Stimulated activated CD8-positive, alpha-beta memory T cell treated with anti-CD3 and anti-CD28 coated beads, Interleukin-4, amount 100 ng/mL, for 24 hours (primary cell): ENCODE measurements at regions not wholly inside any gene's neighbourhood (a gene's known extent, or its start where the extent isn't known, plus 50 kb on each side); places are given as distances from the start of the nearest gene placed in this dataset.

ENCODE experiments used
- DNase-seq: peaks from one replicate; pipeline ENCODE4 v3.0.0-alpha.2; 2020; ENCODE audit warnings: low read depth

DNA sequence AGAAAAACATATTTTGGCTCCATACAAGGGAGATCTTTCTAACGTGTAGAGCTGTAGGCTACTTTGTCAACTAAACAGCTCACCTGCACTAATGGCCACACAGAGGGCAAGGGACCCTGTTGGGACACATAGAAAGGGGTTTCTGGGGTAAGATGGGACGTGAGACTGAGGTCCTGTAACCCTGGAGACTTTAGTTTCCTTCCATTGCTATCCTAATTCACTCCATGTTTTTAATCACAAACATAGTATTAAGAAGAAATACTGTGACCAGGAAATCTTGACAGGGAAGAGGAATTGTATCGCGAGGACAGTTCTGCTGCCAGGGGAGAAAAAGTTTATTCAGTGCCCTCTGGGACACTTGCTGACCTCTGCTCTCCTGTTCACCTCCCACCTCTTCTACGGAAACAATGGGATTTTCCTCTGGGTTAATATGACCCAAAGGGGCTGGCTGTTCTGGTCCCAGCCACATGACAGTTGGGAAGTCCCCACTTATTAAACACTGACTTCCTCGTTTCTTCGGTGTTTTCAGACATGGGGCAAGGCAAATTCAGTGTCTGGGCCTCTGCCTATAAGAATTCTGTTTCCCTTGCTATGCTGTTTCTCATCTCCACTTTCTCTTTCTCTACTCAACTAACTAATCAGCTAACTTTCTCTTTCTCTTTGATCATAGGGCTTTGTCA is 106.9 kb upstream of the SEMA6A start:
- DNase-seq = no peak

DNA sequence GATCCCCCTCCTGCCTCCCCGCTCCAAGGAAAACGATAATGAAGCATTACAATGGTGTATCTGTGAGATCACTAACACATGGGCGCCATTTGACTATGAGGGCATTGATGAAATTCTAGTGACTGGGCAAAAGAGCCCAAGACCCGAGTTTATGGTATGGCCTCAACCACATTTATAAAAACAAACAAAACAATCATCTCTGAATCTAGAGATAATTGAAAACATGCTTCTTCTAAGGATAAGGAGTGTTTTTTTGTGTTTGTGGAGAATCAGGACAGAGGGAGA is 100.9 kb upstream of the SEMA6A start:
- DNase-seq = no peak

GRCh38 chr5:116674881-116675625 is 100.4 kb upstream of the SEMA6A start:
- DNase-seq = no peak

GRCh38 chr5:116673453-116673852 is 98.8 kb upstream of the SEMA6A start:
- DNase-seq = no peak

DNA sequence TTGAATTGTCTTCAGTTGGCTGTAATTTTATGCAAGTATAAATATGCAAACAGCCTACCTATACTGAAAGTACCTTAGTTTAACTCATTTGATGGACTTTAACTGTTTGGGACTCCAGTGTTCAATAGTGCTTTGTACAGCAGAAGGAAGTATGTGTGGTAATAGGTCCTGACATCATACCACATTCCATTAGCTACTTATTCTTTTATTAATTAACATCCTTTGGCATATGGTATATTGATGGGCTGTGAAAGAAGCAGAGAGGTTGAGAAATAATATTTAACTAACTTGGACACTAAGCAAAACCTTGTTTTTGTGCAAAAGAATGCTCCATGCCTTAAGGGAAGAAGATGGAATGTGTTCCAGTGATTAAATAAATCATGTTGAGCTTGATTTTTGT is 97.6 kb upstream of the SEMA6A start:
- no peak for DNase-seq

DNA sequence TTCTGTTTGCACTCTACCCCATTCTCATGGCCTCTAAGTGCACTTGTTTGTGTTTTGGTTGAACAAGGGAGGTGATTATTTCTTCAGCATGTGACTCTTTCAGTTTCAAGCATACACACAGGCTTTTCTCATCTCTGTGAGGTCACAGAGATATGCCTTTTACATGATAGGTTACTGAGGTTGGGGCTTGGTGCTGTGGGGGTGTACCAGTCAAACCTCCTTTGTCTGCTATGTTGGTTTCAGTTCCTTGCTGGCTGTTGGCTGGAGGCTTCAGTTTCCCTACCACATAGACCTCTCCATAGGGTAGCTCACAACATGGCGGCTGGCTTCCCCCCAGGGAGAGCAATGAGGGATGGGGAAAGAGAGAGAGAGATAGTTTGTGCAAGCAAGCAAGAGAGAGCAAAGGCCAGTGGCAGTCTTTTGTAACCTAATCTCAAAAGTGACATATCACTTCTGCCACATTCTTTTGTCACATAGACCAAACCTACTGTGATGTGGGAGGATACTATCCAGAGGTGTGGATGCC is 96.7 kb upstream of the SEMA6A start:
- DNase-seq = no peak

- DNase-seq = no peak
Observed at GRCh38 chr5:116669261-116670031, 94.8 kb upstream of the SEMA6A start.

DNA sequence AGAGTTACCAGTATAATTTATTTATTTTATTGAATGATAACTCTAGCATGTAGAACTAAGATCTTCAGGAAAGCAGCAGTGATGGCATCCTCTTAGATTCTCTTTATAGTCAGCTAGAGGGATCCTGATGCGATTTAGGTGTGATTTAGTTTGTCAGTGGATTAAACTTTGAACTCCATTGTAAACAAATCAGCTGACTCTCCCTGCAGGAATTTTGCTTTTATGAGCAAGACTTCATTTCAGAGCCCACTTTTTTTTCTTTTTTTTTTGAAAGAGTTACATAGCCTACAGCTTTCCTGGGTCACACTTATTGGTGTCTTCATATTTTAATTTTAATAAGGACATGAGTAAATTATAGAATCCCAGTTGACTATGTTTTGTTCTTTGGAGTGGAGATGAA is 93.8 kb upstream of the SEMA6A start:
- DNase-seq = no peak

GRCh38 chr5:116666901-116667300 is 92.3 kb upstream of the SEMA6A start:
- DNase-seq = no peak

DNA sequence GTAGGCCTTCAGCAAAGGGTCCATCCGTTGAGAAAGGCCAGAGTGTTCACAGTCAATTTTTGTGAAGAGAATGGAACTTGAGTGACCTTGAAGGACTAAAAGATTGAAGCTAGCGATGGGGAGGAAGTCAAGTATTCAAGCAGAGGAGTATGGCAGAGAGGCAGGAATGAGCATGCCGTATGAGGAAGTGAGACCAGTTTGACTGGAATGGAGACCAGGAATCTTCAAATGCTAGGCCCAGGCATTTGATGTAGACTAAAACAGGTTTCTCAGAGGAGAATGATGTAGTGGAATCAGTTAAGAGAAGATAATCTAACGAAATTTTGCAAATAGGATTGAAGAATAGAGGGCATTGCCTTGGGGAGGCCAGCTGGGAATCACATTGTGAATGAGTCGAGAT is 90.4 kb upstream of the SEMA6A start:
- no peak for DNase-seq

- DNase-seq = no peak
Observed at GRCh38 chr5:116663081-116663480, 88.5 kb upstream of the SEMA6A start.

- no peak for DNase-seq
Observed at GRCh38 chr5:116661419-116661818, 86.8 kb upstream of the SEMA6A start.

- no peak for DNase-seq
Observed at GRCh38 chr5:116660929-116661328, 86.3 kb upstream of the SEMA6A start.

DNA sequence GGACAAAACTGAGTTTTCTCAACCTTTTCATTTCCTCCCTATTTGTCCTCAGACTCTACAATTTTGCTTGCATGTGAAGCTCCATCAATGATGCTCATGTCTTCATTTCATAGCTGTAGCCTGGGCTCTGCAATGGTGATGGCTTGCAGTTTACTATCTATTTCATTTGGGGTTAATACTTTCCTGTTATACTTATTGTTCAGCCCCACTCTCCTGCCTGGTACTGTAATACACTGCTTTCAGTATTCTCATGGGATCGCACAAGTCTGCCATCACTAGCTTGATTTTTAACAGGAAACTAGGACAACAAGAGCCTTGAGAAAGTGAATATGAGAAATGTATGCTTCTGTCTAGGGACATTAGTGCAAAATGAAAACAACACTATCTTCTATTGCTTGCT is 84.2 kb upstream of the SEMA6A start:
- DNase-seq = no peak

DNA sequence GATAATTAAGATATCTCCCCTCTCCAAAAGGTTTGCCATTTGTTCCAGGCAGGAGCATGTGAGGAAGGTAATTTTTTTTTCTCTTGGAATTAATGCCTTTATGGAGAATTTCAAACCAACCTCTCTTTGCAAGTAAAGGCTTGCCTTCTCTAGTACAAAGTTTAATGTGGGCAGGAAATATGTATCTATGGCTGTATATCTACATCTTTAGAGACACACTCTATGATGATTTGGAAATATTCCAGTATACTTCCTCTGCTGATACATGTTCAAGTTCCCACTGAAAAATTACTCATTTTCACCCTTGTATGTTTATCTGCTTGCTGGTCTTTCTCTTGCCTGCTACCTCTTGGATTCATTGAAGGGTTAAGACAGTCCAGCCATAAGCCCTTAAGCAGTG is 83.5 kb upstream of the SEMA6A start:
- DNase-seq = no peak

DNA sequence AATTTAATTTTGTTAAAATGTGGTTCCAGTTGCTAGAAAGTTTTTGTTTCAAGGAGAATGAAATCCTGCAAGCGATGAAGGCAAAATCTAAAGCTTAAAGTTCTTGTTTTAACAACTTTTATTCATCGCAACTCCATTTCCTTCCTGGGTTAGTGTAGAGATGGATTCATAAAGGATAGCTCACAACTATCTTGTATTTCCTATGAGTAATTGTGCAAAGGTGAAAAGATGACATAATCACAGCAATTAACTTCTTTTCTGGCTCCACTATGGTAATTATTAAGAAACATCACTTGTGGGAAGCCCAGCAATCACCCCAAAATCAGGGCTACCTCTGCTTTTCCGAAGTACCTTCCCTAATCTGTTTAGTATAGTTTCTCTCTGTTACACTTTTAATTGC is 80.8 kb upstream of the SEMA6A start:
- DNase-seq = no peak

DNA sequence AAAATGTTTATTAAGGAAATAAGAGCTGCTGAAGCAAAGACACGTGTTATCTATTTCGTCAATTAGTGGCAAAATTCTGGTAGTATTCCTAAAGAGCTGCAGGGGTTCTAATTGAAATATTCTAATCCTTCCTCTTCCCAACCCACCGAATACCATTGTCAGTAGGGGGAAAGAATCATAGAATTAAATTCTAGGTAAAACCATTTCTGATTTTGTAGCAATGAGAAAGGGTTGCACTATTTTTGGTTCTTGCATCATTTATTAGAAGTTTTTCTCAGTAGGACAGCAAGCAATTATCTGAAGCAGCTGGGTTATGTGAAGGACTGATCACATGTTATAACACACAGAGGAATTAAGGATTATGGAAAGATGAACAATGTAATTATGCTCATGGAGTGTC is 80.3 kb upstream of the SEMA6A start:
- no peak for DNase-seq

- DNase-seq = no peak
Observed at GRCh38 chr5:116652903-116653302, 78.3 kb upstream of the SEMA6A start.

DNA sequence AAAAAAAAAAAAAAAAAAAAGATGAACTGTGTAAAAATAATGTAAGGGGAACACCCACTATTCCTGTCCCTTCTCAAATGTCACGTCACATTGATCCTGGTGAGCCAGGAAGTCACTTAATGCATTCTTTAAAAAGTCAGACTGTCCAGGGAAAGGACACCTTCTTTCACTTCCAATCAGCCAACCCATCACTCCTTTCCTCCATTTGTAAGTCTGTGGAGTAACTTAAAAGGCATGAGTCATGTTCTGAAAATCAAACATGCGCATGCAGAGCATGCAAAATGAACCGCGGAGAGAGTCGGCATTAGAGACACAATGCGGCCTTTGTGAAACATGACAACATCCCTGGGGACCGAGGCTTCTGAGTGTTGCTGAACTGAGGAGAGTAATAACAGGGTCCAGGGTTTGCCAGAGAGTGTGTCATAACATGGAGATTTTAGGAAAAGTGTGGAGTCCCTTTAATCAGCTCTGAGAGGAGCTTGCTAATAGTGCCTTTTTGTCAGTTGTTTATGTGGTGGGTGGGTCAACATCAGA is 77.6 kb upstream of the SEMA6A start:
- no peak for DNase-seq

- DNase-seq = no peak
Observed at GRCh38 chr5:116651653-116652052, 77.0 kb upstream of the SEMA6A start.

DNA sequence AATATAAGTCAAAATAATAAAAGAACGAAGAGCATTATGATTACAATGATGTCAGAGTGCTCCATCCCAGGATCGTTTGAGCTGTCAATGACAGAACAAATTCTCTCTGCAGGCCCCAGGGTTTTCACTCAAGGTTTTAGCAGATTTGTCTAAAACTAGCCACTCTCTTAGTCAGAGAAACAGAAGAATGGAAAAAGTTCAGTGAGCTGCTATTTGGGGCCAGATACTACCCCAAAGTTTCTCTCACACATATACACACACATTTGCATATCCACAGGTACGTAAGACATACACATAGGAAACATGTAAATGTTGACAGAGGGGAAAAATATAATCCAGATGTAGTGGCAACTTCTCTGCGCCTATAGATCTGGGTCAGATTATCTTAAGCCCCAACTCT is 76.3 kb upstream of the SEMA6A start:
- DNase-seq = no peak

GRCh38 chr5:116650544-116650943 is 75.9 kb upstream of the SEMA6A start:
- DNase-seq = no peak
